ENCODE measurements at regions not wholly inside any gene's neighbourhood (a gene's known extent, or its start where the extent isn't known, plus 50 kb on each side); places are given as distances from the start of the nearest gene placed in this dataset.

DNA sequence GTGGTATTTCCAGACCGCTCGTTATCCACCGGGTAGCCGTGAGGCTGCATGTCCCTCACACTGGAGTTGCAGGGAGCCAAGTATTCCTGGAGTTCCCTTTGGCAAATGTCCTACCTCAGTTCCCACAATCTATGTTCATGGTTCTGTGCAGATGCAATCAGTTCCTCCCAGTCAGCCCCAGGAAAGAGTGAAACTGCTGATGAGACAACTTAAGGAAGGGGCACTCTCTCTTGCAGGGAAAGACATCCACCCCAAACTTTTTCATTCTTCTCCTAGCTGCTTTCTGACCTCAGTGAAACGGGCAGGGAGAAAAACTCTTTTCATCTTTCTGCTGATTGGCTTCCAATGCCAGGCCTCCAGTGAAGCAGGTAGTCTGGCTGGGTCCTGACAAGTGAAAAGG lies 205.1 kb upstream of the TMEM45B start:
- WGBS, 2 donors (ENCODE audit: extremely low coverage in 2 of 2, insufficient read length in 2 of 2, insufficient replicate concordance in 1 of 2), result no CpG with 5 or more reads among the region's 5 CpGs

DNA sequence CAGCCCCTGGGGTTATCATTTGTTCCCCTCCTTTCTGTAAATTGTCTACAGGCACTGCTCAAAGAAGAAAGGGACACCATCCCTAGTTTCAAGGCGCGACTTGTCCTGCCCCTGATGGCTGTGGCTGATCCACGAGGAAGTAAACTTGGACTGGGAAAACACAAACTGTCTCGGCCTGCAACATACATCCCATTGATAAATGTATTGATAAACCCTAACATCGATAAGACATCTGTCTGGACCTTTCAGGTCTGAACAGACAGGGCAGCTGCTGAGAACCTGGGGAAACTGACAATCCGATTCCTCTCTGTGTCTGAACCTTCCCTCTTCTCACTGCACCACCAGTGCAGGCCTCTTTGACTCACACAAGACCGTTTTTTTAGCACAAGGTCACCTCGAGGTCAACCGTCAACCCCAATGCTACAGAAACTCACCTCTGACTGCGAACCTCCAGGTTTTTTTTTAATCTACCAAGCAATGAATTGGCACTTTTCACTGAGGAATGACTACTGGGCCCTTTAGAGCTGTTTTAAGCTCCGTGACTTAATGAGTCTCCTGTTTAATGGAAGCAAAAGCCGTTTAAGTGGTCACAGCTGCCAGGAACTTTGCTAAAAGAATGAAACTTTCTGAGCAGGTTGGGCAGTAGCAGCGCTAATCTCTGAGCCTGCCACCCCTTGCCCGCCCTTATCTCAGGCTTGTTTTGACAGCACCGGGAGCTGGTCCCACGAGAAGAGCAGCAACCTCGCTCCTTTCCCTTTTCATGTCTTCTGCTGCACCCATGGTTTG lies 203.8 kb upstream of the TMEM45B start:
- WGBS, 2 donors (ENCODE audit: extremely low coverage in 2 of 2, insufficient read length in 2 of 2, insufficient replicate concordance in 1 of 2), result no CpG with 5 or more reads among the region's 17 CpGs
- Histone ChIP-seq H4K91ac (ENCODE audit: low read depth, low read length, poor library complexity) (no peak overlapping the region), H3K4ac (ENCODE audit: low read length) (no peak overlapping the region), H3K23ac (ENCODE audit: low read depth, low read length, poor library complexity) (no peak overlapping the region), H3K79me1 (ENCODE audit: low read depth, low read length) (no peaks in the 10 kb centered on the region), H2AFZ (ENCODE audit: low read length) (no peak overlapping the region), H3K27me3 (ENCODE audit: control insufficient read depth in 3 of 3, insufficient read depth in 3 of 3, low read depth in 1 of 3, low read length in 3 of 3) (peaks cover 0 to 6% (median 4%) of the 10 kb centered on the region in 3 experiments), H2BK5ac (ENCODE audit: low read length) (no peak overlapping the region), H3K4me2 (ENCODE audit: insufficient read depth, low read length, poor library complexity, severe bottlenecking) (no peak overlapping the region), H3K14ac (ENCODE audit: low read length) (no peak overlapping the region), H2BK15ac (ENCODE audit: low read length) (no peak overlapping the region), H3K4me3 (ENCODE audit: low read length in 2 of 2) (no peak overlapping the region), H3K4me1 (ENCODE audit: control insufficient read depth in 2 of 2, insufficient read depth in 1 of 2, low read depth in 1 of 2, low read length in 2 of 2) (peaks cover 0 to 8% of the 10 kb centered on the region in 2 donors), H3K18ac (ENCODE audit: low read length) (peak overlapping the region; percentile 4), H2BK12ac (ENCODE audit: low read length) (no peak overlapping the region), H3K9ac (ENCODE audit: low read depth, low read length, poor library complexity) (no peak overlapping the region), H2BK120ac (ENCODE audit: low read depth, low read length) (no peak overlapping the region), H3K27ac (replicated peaks; ENCODE audit: low read length) (no peak overlapping the region), H3K9me3 (replicated peaks in 1 of 2; ENCODE audit: control insufficient read depth in 2 of 2, insufficient read depth in 1 of 2, low read depth in 1 of 2, low read length in 2 of 2) (no peaks in the 10 kb centered on the region), H4K8ac (ENCODE audit: low read depth, low read length) (no peak overlapping the region), H2AK5ac (ENCODE audit: low read depth, low read length) (no peak overlapping the region), H3K36me3 (replicated peaks in 1 of 2; ENCODE audit: control insufficient read depth in 2 of 2, insufficient read depth in 2 of 2, low read length in 2 of 2) (no peaks in the 10 kb centered on the region)
- no peak for DNase-seq (ENCODE audit: low spot score)

More for the DNA sequence above, 205.1 kb upstream of the TMEM45B start:
- no peaks in the 10 kb centered on the region for H3K79me1 ChIP-seq (ENCODE audit: low read depth, low read length)
- H3K27ac ChIP-seq (replicated peaks; ENCODE audit: low read length), result no peak overlapping the region
- H3K18ac ChIP-seq (ENCODE audit: low read length), result no peak overlapping the region
- peaks cover 0 to 8% of the 10 kb centered on the region in 2 donors for H3K4me1 ChIP-seq (ENCODE audit: control insufficient read depth in 2 of 2, insufficient read depth in 1 of 2, low read depth in 1 of 2, low read length in 2 of 2)
- H2AK5ac ChIP-seq (ENCODE audit: low read depth, low read length), result no peak overlapping the region
- H2BK15ac ChIP-seq (ENCODE audit: low read length), result no peak overlapping the region
- H3K27me3 ChIP-seq (ENCODE audit: control insufficient read depth in 3 of 3, insufficient read depth in 3 of 3, low read depth in 1 of 3, low read length in 3 of 3), result peaks cover 0 to 6% (median 0%) of the 10 kb centered on the region in 3 experiments
- no peak overlapping the region for H3K9ac ChIP-seq (ENCODE audit: low read depth, low read length, poor library complexity)
- no peaks in the 10 kb centered on the region for H3K36me3 ChIP-seq (replicated peaks in 1 of 2; ENCODE audit: control insufficient read depth in 2 of 2, insufficient read depth in 2 of 2, low read length in 2 of 2)
- no peak overlapping the region for H2AFZ ChIP-seq (ENCODE audit: low read length)
- H3K23ac ChIP-seq (ENCODE audit: low read depth, low read length, poor library complexity), result no peak overlapping the region
- H4K91ac ChIP-seq (ENCODE audit: low read depth, low read length, poor library complexity), result no peak overlapping the region
- H3K4me3 ChIP-seq (ENCODE audit: low read length in 2 of 2), result no peak overlapping the region
- no peak overlapping the region for H2BK120ac ChIP-seq (ENCODE audit: low read depth, low read length)
- DNase-seq (ENCODE audit: low spot score), result no peak
- H3K9me3 ChIP-seq (replicated peaks in 1 of 2; ENCODE audit: control insufficient read depth in 2 of 2, insufficient read depth in 1 of 2, low read depth in 1 of 2, low read length in 2 of 2), result no peaks in the 10 kb centered on the region
- H2BK5ac ChIP-seq (ENCODE audit: low read length), result no peak overlapping the region
- no peak overlapping the region for H2BK12ac ChIP-seq (ENCODE audit: low read length)
- H3K4me2 ChIP-seq (ENCODE audit: insufficient read depth, low read length, poor library complexity, severe bottlenecking), result no peak overlapping the region
- H3K4ac ChIP-seq (ENCODE audit: low read length), result no peak overlapping the region
- no peak overlapping the region for H4K8ac ChIP-seq (ENCODE audit: low read depth, low read length)
- peak overlapping the region; percentile 40 for H3K14ac ChIP-seq (ENCODE audit: low read length)

DNA sequence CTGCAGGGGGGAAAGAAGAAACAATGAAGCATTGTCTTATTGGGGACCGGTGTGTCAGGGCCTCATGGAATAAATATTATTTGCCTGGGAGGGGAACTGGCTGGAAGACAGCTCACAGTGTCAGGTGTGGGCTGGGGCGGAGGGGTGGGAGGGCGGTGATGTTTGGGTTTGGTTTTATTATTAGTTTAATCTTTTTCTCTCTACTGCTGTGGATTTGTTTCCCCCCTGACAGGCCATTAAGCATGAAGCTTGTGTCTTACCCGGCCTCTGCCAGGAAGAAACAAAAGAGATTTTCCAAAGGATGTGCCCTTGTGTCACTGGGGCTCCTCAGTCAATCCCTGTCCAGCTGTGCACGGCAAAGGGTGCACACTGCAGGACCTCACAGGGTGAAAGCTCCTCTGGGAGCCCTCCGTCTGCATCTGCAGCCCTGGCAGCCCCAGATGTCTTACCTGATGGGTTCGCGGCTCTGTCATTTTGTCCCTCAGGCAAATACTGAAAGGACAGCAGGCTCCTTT lies 203.1 kb upstream of the TMEM45B start:
- H2BK15ac ChIP-seq (ENCODE audit: low read length), result no peak overlapping the region
- H2BK120ac ChIP-seq (ENCODE audit: low read depth, low read length), result no peak overlapping the region
- H2BK5ac ChIP-seq (ENCODE audit: low read length), result no peak overlapping the region
- no peaks in the 10 kb centered on the region for H3K36me3 ChIP-seq (replicated peaks in 1 of 2; ENCODE audit: control insufficient read depth in 2 of 2, insufficient read depth in 2 of 2, low read length in 2 of 2)
- H3K27ac ChIP-seq (replicated peaks; ENCODE audit: low read length), result no peak overlapping the region
- H3K4me1 ChIP-seq (ENCODE audit: control insufficient read depth in 2 of 2, insufficient read depth in 1 of 2, low read depth in 1 of 2, low read length in 2 of 2), result peaks cover 0 to 8% of the 10 kb centered on the region in 2 donors
- H2AFZ ChIP-seq (ENCODE audit: low read length), result no peak overlapping the region
- no peak overlapping the region for H3K4me3 ChIP-seq (ENCODE audit: low read length in 2 of 2)
- no peaks in the 10 kb centered on the region for H3K79me1 ChIP-seq (ENCODE audit: low read depth, low read length)
- H2BK12ac ChIP-seq (ENCODE audit: low read length), result no peak overlapping the region
- no CpG with 5 or more reads among the region's 8 CpGs for WGBS, 2 donors (ENCODE audit: extremely low coverage in 2 of 2, insufficient read length in 2 of 2, insufficient replicate concordance in 1 of 2)
- no peak overlapping the region for H3K18ac ChIP-seq (ENCODE audit: low read length)
- H3K14ac ChIP-seq (ENCODE audit: low read length), result no peak overlapping the region
- H4K8ac ChIP-seq (ENCODE audit: low read depth, low read length), result no peak overlapping the region
- H3K27me3 ChIP-seq (ENCODE audit: control insufficient read depth in 3 of 3, insufficient read depth in 3 of 3, low read depth in 1 of 3, low read length in 3 of 3), result peaks cover 0 to 6% (median 4%) of the 10 kb centered on the region in 3 experiments
- DNase-seq (ENCODE audit: low spot score), result no peak
- no peak overlapping the region for H4K91ac ChIP-seq (ENCODE audit: low read depth, low read length, poor library complexity)
- H3K4me2 ChIP-seq (ENCODE audit: insufficient read depth, low read length, poor library complexity, severe bottlenecking), result no peak overlapping the region
- H2AK5ac ChIP-seq (ENCODE audit: low read depth, low read length), result no peak overlapping the region
- H3K23ac ChIP-seq (ENCODE audit: low read depth, low read length, poor library complexity), result no peak overlapping the region
- H3K9ac ChIP-seq (ENCODE audit: low read depth, low read length, poor library complexity), result no peak overlapping the region
- no peak overlapping the region for H3K4ac ChIP-seq (ENCODE audit: low read length)
- no peaks in the 10 kb centered on the region for H3K9me3 ChIP-seq (replicated peaks in 1 of 2; ENCODE audit: control insufficient read depth in 2 of 2, insufficient read depth in 1 of 2, low read depth in 1 of 2, low read length in 2 of 2)

DNA sequence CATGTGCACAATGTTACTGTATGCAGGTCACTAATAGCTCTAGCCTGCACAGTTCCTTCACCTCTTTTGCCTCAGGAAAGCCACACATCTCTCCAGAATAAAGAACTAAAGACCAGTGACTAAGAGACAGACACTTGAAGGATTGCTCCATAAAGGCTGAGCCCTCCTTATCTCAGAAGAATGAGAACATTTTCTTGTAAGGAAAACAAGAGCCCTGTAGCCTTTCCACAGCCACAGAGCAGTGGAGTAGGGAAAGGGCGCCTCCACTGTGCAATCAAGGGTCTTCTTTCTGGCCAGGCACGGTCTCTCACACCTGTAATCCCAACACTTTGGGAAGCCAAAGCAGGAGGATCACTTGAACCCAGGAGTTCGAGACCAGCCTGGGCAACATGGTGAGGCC lies 202.6 kb upstream of the TMEM45B start:
- no CpG with 5 or more reads among the region's 3 CpGs for WGBS, 2 donors (ENCODE audit: extremely low coverage in 2 of 2, insufficient read length in 2 of 2, insufficient replicate concordance in 1 of 2)
- H3K4me1 ChIP-seq (ENCODE audit: control insufficient read depth in 2 of 2, insufficient read depth in 1 of 2, low read depth in 1 of 2, low read length in 2 of 2), result peaks cover 0 to 8% of the 10 kb centered on the region in 2 donors
- no peak overlapping the region for H3K4me3 ChIP-seq (ENCODE audit: low read length in 2 of 2)
- H2BK5ac ChIP-seq (ENCODE audit: low read length), result no peak overlapping the region
- H3K27ac ChIP-seq (replicated peaks; ENCODE audit: low read length), result no peak overlapping the region
- no peak overlapping the region for H3K9ac ChIP-seq (ENCODE audit: low read depth, low read length, poor library complexity)
- no peaks in the 10 kb centered on the region for H3K36me3 ChIP-seq (replicated peaks in 1 of 2; ENCODE audit: control insufficient read depth in 2 of 2, insufficient read depth in 2 of 2, low read length in 2 of 2)
- no peak overlapping the region for H3K4ac ChIP-seq (ENCODE audit: low read length)
- no peak overlapping the region for H4K91ac ChIP-seq (ENCODE audit: low read depth, low read length, poor library complexity)
- H3K4me2 ChIP-seq (ENCODE audit: insufficient read depth, low read length, poor library complexity, severe bottlenecking), result no peak overlapping the region
- DNase-seq (ENCODE audit: low spot score), result no peak
- H2BK15ac ChIP-seq (ENCODE audit: low read length), result no peak overlapping the region
- no peaks in the 10 kb centered on the region for H3K79me1 ChIP-seq (ENCODE audit: low read depth, low read length)
- no peak overlapping the region for H3K23ac ChIP-seq (ENCODE audit: low read depth, low read length, poor library complexity)
- no peaks in the 10 kb centered on the region for H3K9me3 ChIP-seq (replicated peaks in 1 of 2; ENCODE audit: control insufficient read depth in 2 of 2, insufficient read depth in 1 of 2, low read depth in 1 of 2, low read length in 2 of 2)
- no peak overlapping the region for H3K14ac ChIP-seq (ENCODE audit: low read length)
- H3K27me3 ChIP-seq (ENCODE audit: control insufficient read depth in 3 of 3, insufficient read depth in 3 of 3, low read depth in 1 of 3, low read length in 3 of 3), result peaks cover 0 to 6% (median 4%) of the 10 kb centered on the region in 3 experiments
- H2BK12ac ChIP-seq (ENCODE audit: low read length), result no peak overlapping the region
- no peak overlapping the region for H2BK120ac ChIP-seq (ENCODE audit: low read depth, low read length)
- no peak overlapping the region for H2AFZ ChIP-seq (ENCODE audit: low read length)
- H4K8ac ChIP-seq (ENCODE audit: low read depth, low read length), result no peak overlapping the region
- H3K18ac ChIP-seq (ENCODE audit: low read length), result no peak overlapping the region
- no peak overlapping the region for H2AK5ac ChIP-seq (ENCODE audit: low read depth, low read length)
